A549 (cell line): ENCODE measurements at regions not wholly inside any gene's neighbourhood (a gene's known extent, or its start where the extent isn't known, plus 50 kb on each side); places are given as distances from the start of the nearest gene placed in this dataset.

Experiments used
- CTCF ChIP-seq: fragments of >200 bp; sonication (Bioruptor Twin); formaldehyde crosslinking; IDR thresholded peaks from 3 replicates; pipeline ENCODE4 v1.5.1; 2016
- EP300 ChIP-seq, 2 experiments: fragments of >200 bp; sonication (Bioruptor Twin); formaldehyde crosslinking; IDR thresholded peaks; 2 replicates in 1 of 2; 3 replicates in 1 of 2; pipeline ENCODE4 v1.6.1; 2016 to 2017
- GATA3 ChIP-seq: IDR thresholded peaks from 2 replicates; pipeline ENCODE4 v1.6.1; 2012; ENCODE audit warnings: borderline replicate concordance
- POLR2A ChIP-seq: IDR thresholded peaks from 2 replicates; pipeline ENCODE4 v1.6.1; 2012; ENCODE audit warnings: mild to moderate bottlenecking, low read length
- RARB ChIP-seq: fragments of 250-450 bp; sonication (Bioruptor Pico); IDR thresholded peaks from 2 replicates; pipeline ENCODE4 v1.8.0; 2021; ENCODE audit warnings: mild to moderate bottlenecking, moderate library complexity
- RFX5 ChIP-seq: fragments of 450-650 bp; IDR thresholded peaks from 2 replicates; pipeline ENCODE4 v1.7.1; 2014; ENCODE audit warnings: antibody characterized with exemption, mild to moderate bottlenecking, moderate library complexity
- ZFP36 ChIP-seq: fragments of 450-650 bp; IDR thresholded peaks from 2 replicates; pipeline ENCODE4 v1.6.1; 2014; ENCODE audit warnings: borderline replicate concordance; ENCODE audit not compliant: partially characterized antibody
- TF ChIP-seq, protein P1 (sequence below): fragments of 250-450 bp; sonication (Bioruptor Pico); IDR thresholded peaks from 2 replicates; pipeline ENCODE4 v1.5.0; 2020; ENCODE audit warnings: low read depth, mild to moderate bottlenecking, moderate library complexity

DNA sequence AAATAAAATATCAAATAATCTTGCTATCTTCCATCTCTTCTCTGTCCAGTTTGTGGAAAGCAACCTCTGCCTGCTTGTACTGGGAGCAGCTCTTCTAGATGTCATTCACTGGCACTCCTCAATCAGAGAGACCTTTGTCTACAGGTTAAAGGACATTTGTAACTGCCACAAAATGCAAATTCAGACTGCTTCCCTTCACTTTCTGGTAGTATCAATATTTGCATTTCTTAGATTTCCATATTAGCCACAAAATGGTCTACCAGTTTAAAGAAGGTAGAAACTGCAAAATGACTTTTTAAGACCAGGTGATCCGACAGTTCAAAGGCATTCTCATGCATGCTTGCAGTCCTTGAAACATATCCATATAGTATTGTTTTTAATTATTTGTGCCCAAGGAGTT is 51.7 kb upstream of the RCN1 start:
- TF ChIP-seq, protein P1, sequence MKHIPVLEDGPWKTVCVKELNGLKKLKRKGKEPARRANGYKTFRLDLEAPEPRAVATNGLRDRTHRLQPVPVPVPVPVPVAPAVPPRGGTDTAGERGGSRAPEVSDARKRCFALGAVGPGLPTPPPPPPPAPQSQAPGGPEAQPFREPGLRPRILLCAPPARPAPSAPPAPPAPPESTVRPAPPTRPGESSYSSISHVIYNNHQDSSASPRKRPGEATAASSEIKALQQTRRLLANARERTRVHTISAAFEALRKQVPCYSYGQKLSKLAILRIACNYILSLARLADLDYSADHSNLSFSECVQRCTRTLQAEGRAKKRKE (CRISPR knock-in tag) = no peak
- TF ChIP-seq POLR2A = no peak
- no peak for TF ChIP-seq GATA3
- TF ChIP-seq EP300 (IDR thresholded peaks at IDR 0.05) = no peak
- no peak for TF ChIP-seq CTCF
- no peak for TF ChIP-seq RFX5
- TF ChIP-seq RARB = no peak
- no peak for TF ChIP-seq ZFP36
